HG02759 (cell line): ENCODE measurements at regions not wholly inside any gene's neighbourhood (a gene's known extent, or its start where the extent isn't known, plus 50 kb on each side); places are given as distances from the start of the nearest gene placed in this dataset.

Source experiments
- ATAC-seq: cut with Tn5 transposase; IDR thresholded peaks from one replicate; pipeline ENCODE4 v1.9.1; 2021; ENCODE audit warnings: mild to moderate bottlenecking, moderate library complexity; ENCODE audit not compliant: unreplicated experiment

GRCh38 chr7:10222976-10223375 is 750.7 kb upstream of the PHF14 start:
- ATAC-seq: no peak

- no peak for ATAC-seq
Measured at GRCh38 chr7:10225275-10225674, 748.4 kb upstream of the PHF14 start.

- ATAC-seq: no peak
Measured at GRCh38 chr7:10237306-10237705, 736.4 kb upstream of the PHF14 start.

- no peak for ATAC-seq
Measured at GRCh38 chr7:10238641-10239040, 735.0 kb upstream of the PHF14 start.

- no peak for ATAC-seq
Measured at GRCh38 chr7:10239695-10240345, 733.9 kb upstream of the PHF14 start.

GRCh38 chr7:10245406-10245805 is 728.3 kb upstream of the PHF14 start:
- no peak for ATAC-seq

GRCh38 chr7:10257438-10257837 is 716.2 kb upstream of the PHF14 start:
- no peak for ATAC-seq

GRCh38 chr7:10266976-10267375 is 706.7 kb upstream of the PHF14 start:
- ATAC-seq: no peak

GRCh38 chr7:10268034-10268433 is 705.6 kb upstream of the PHF14 start:
- ATAC-seq: no peak

GRCh38 chr7:10282909-10283308 is 690.8 kb upstream of the PHF14 start:
- no peak for ATAC-seq

- ATAC-seq: no peak
Measured at GRCh38 chr7:10284001-10284400, 689.7 kb upstream of the PHF14 start.

GRCh38 chr7:10299384-10299783 is 674.3 kb upstream of the PHF14 start:
- ATAC-seq: no peak

- ATAC-seq: no peak
Measured at GRCh38 chr7:10300577-10300976, 673.1 kb upstream of the PHF14 start.

- ATAC-seq: no peak
Measured at GRCh38 chr7:10308276-10308675, 665.4 kb upstream of the PHF14 start.

- no peak for ATAC-seq
Measured at GRCh38 chr7:10312942-10313341, 660.7 kb upstream of the PHF14 start.

GRCh38 chr7:10315881-10316280 is 657.8 kb upstream of the PHF14 start:
- ATAC-seq: no peak

- ATAC-seq: no peak
Measured at GRCh38 chr7:10316488-10316887, 657.2 kb upstream of the PHF14 start.

- no peak for ATAC-seq
Measured at GRCh38 chr7:10325395-10325794, 648.3 kb upstream of the PHF14 start.

GRCh38 chr7:10343108-10343507 is 630.6 kb upstream of the PHF14 start:
- no peak for ATAC-seq

GRCh38 chr7:10346032-10346431 is 627.6 kb upstream of the PHF14 start:
- no peak for ATAC-seq

GRCh38 chr7:10355816-10356215 is 617.9 kb upstream of the PHF14 start:
- ATAC-seq: no peak

GRCh38 chr7:10360050-10360449 is 613.6 kb upstream of the PHF14 start:
- no peak for ATAC-seq

- no peak for ATAC-seq
Measured at GRCh38 chr7:10401793-10402192, 571.9 kb upstream of the PHF14 start.
